GM18519 (cell line): ENCODE measurements at regions not wholly inside any gene's neighbourhood (a gene's known extent, or its start where the extent isn't known, plus 50 kb on each side); places are given as distances from the start of the nearest gene placed in this dataset.
"Not testable (repeated sequence)": the region's sequence is repeated elsewhere in the genome, so short reads cannot be mapped to it uniquely, and the experiment has no call there.

Source experiments
- ATAC-seq: cut with Tn5 transposase; IDR thresholded peaks from one replicate; pipeline ENCODE4 v1.9.1; 2021; ENCODE audit warnings: mild to moderate bottlenecking, moderate library complexity; ENCODE audit not compliant: unreplicated experiment, low FRiP score

- ATAC-seq, result no peak
These were observed 62.2 kb downstream of the SPANXN3 start for GRCh38 chrX:143455046-143455445.

GRCh38 chrX:143437439-143437838, 79.8 kb downstream of the SPANXN3 start:
- ATAC-seq, result no peak

GRCh38 chrX:143435916-143436315, 81.4 kb downstream of the SPANXN3 start:
- ATAC-seq, result no peak

- ATAC-seq, result no peak
These were observed 87.5 kb downstream of the SPANXN3 start for GRCh38 chrX:143429811-143430210.

GRCh38 chrX:143429131-143429530, 88.1 kb downstream of the SPANXN3 start:
- no peak for ATAC-seq

GRCh38 chrX:143401160-143401559, 116.1 kb downstream of the SPANXN3 start:
- no peak for ATAC-seq

GRCh38 chrX:143378851-143379250, 138.4 kb downstream of the SPANXN3 start:
- no peak for ATAC-seq

- no peak for ATAC-seq
These were observed 153.9 kb downstream of the SPANXN3 start for GRCh38 chrX:143363419-143363818.

GRCh38 chrX:143340190-143340589, 177.1 kb downstream of the SPANXN3 start:
- no peak for ATAC-seq

GRCh38 chrX:143336261-143336660, 181.0 kb downstream of the SPANXN3 start:
- no peak for ATAC-seq

GRCh38 chrX:143319526-143319925, 197.7 kb downstream of the SPANXN3 start:
- ATAC-seq, result no peak

- ATAC-seq, result not testable (repeated sequence)
These were observed 198.4 kb downstream of the SPANXN3 start for GRCh38 chrX:143318857-143319256.

GRCh38 chrX:143306991-143307937, 210.0 kb downstream of the SPANXN3 start:
- ATAC-seq, result no peak

GRCh38 chrX:143304518-143304917, 212.8 kb downstream of the SPANXN3 start:
- ATAC-seq, result no peak

- ATAC-seq, result no peak
These were observed 213.2 kb downstream of the SPANXN3 start for GRCh38 chrX:143304025-143304424.

GRCh38 chrX:143298663-143299241, 218.5 kb downstream of the SPANXN3 start:
- no peak for ATAC-seq

- no peak for ATAC-seq
These were observed 220.8 kb downstream of the SPANXN3 start for GRCh38 chrX:143296521-143296920.

GRCh38 chrX:143287236-143287635, 230.0 kb downstream of the SPANXN3 start:
- ATAC-seq, result no peak

GRCh38 chrX:143270317-143270716, 244.6 kb downstream of the SPANXN4 start:
- no peak for ATAC-seq

GRCh38 chrX:143244593-143244992, 218.9 kb downstream of the SPANXN4 start:
- not testable (repeated sequence) for ATAC-seq

- ATAC-seq, result no peak
These were observed 214.9 kb downstream of the SPANXN4 start for GRCh38 chrX:143240658-143241057.

- ATAC-seq, result no peak
These were observed 205.8 kb downstream of the SPANXN4 start for GRCh38 chrX:143231492-143231891.
